ENCODE measurements at regions not wholly inside any gene's neighbourhood (a gene's known extent, or its start where the extent isn't known, plus 50 kb on each side); places are given as distances from the start of the nearest gene placed in this dataset.

DNA sequence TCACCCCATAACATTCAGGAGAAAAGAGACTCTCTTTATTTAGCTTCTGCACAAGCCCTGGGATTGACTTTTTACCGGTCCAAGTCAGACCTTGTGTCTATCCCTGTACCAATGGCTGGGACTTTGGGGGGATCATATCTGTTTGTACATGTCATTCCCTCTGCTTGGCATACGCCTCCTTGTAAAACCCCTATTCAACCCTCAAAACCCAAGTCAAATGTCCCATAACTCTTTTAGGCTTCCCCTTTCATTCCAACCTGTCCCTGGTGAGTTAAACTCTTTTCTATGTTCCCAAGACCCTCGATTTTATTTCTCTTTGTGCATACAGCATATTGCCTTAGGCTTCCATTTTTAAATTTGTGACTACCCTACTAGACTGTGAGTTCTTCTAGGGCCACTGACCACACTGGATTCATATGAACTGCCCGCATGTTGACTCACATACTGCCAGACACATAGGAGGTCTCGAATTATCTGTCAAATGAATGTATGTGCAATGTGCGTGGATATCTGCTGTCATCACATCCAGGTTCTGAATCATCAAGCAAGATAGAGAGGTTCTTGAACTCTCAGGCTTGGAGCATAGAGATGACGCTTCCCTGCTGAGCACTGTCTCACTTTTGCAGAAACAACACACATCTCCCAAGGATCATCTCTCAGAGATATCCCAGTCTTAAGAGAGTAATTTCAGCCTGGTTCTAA lies 548.6 kb upstream of the TBX3 start:
- Histone ChIP-seq H3K9ac (ENCODE audit: low read length in 5 of 5) (no peak overlapping the region), H3K9me3 (ENCODE audit: control insufficient read depth in 5 of 5, low read length in 5 of 5) (no peaks in the 10 kb centered on the region), H3K27ac (ENCODE audit: low read depth, low read length) (no peak overlapping the region), H3K27me3 (ENCODE audit: control insufficient read depth in 5 of 5, insufficient read depth in 4 of 5, low read length in 5 of 5) (no peaks in the 10 kb centered on the region), H3K4me3 (ENCODE audit: low read depth in 1 of 5, low read length in 5 of 5) (no peak overlapping the region), H3K4me1 (ENCODE audit: control insufficient read depth in 5 of 5, insufficient read depth in 5 of 5, low read length in 5 of 5) (no peaks in the 10 kb centered on the region), H3K36me3 (ENCODE audit: control insufficient read depth in 5 of 5, insufficient read depth in 5 of 5, low read length in 5 of 5) (no peaks in the 10 kb centered on the region)

DNA sequence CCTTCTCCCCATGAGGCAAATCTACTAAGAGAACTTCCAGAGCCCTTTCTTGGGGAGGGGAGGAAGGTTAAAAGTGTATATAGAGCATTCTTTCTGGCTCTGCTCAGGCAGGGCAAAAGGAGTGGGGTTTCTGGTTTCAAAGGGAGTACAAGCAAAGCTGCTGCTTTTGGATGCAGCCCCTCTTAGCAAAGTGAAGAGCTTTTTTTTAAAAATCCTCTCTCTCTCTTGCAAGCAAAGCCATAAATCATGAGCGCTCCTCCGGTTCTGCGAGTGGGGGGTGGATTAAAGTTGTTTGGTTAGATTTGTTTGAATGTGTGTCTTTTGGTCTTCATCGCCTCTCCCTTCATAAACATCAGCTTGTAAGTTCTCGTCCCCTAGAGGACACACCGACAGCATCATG lies 546.6 kb upstream of the TBX3 start:
- H3K36me3 ChIP-seq (ENCODE audit: control insufficient read depth in 5 of 5, insufficient read depth in 5 of 5, low read length in 5 of 5), result no peaks in the 10 kb centered on the region
- H3K4me1 ChIP-seq (ENCODE audit: control insufficient read depth in 5 of 5, insufficient read depth in 5 of 5, low read length in 5 of 5), result no peaks in the 10 kb centered on the region
- H3K4me3 ChIP-seq (ENCODE audit: low read depth in 1 of 5, low read length in 5 of 5), result no peak overlapping the region
- no peaks in the 10 kb centered on the region for H3K27me3 ChIP-seq (ENCODE audit: control insufficient read depth in 5 of 5, insufficient read depth in 4 of 5, low read length in 5 of 5)
- H3K9me3 ChIP-seq (ENCODE audit: control insufficient read depth in 5 of 5, low read length in 5 of 5), result no peaks in the 10 kb centered on the region
- no peak overlapping the region for H3K9ac ChIP-seq (ENCODE audit: low read length in 5 of 5)
- H3K27ac ChIP-seq (ENCODE audit: low read depth, low read length), result no peak overlapping the region

DNA sequence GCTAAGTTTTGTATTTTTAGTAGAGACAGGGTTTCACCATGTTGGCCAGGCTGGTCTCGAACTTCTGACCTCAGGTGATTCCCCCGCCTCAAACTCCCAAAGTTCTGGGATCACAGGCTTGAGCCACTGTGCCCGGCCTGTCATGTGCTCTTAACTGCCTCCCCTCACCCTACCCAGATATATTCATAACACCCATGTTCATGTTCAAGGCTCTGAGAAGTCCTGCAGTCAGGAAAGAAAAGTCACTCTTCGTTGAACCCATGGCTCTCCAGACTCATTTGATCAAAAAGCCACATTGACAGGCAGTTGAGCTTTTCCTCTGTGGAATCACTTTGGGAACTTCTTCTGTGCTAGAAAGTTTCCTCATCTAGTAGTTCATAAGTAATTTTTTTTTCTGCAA lies 545.5 kb upstream of the TBX3 start:
- Histone ChIP-seq H3K9ac (ENCODE audit: low read length in 5 of 5) (no peak overlapping the region), H3K4me1 (ENCODE audit: control insufficient read depth in 5 of 5, insufficient read depth in 5 of 5, low read length in 5 of 5) (no peaks in the 10 kb centered on the region), H3K27me3 (ENCODE audit: control insufficient read depth in 5 of 5, insufficient read depth in 4 of 5, low read length in 5 of 5) (no peaks in the 10 kb centered on the region), H3K4me3 (ENCODE audit: low read depth in 1 of 5, low read length in 5 of 5) (no peak overlapping the region), H3K36me3 (ENCODE audit: control insufficient read depth in 5 of 5, insufficient read depth in 5 of 5, low read length in 5 of 5) (no peaks in the 10 kb centered on the region), H3K9me3 (ENCODE audit: control insufficient read depth in 5 of 5, low read length in 5 of 5) (no peaks in the 10 kb centered on the region), H3K27ac (ENCODE audit: low read depth, low read length) (no peak overlapping the region)

DNA sequence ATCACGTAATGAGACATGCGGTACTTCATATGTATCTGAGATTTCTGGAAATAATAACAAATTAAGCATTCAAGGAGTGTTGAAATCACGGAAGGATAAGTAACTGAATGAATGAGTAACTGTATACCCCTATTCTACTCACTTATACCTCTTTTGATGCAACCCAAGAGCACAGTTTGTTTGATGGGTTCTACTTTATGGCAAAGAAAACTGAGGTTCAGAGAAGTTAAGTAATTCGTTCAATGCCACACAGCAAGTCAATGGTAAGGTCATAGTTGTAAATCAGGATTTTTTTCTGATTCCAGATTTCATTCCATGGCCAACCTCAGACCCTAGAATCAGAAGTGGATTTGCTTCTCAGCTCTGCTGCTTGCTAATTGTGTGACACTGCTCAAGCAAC lies 544.5 kb upstream of the TBX3 start:
- Histone ChIP-seq H3K27me3 (ENCODE audit: control insufficient read depth in 5 of 5, insufficient read depth in 4 of 5, low read length in 5 of 5) (no peaks in the 10 kb centered on the region), H3K9me3 (ENCODE audit: control insufficient read depth in 5 of 5, low read length in 5 of 5) (no peaks in the 10 kb centered on the region), H3K27ac (ENCODE audit: low read depth, low read length) (no peak overlapping the region), H3K4me3 (ENCODE audit: low read depth in 1 of 5, low read length in 5 of 5) (no peak overlapping the region), H3K4me1 (ENCODE audit: control insufficient read depth in 5 of 5, insufficient read depth in 5 of 5, low read length in 5 of 5) (peaks cover 0 to 6% (median 5%) of the 10 kb centered on the region in 5 donors), H3K9ac (ENCODE audit: low read length in 5 of 5) (no peak overlapping the region), H3K36me3 (ENCODE audit: control insufficient read depth in 5 of 5, insufficient read depth in 5 of 5, low read length in 5 of 5) (no peaks in the 10 kb centered on the region)

DNA sequence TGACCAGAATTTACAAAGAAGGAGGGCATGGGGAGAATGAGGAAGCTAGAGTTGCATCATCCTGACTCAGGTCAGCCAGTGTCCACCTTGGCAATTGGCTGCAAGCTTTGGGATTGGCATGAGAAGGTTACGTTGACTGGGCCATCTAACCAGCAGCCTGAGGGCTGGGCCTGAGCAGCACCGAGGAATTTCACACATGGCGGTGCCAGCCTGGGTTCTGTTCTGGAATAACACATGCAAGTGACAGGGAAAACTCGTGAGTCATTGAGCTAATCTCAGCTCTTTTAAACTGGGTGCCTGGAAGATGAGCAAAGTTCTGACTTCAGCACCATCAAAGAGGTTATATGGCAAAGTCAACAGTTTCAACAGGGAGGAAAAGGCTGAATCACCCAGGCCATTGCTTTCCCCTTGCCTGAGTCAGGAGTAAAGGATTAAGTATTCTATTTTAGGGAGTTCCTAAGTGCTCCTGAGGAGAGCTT lies 543.2 kb upstream of the TBX3 start:
- Histone ChIP-seq H3K27ac (ENCODE audit: low read depth, low read length) (no peak overlapping the region), H3K9ac (ENCODE audit: low read length in 5 of 5) (no peak overlapping the region), H3K4me1 (ENCODE audit: control insufficient read depth in 5 of 5, insufficient read depth in 5 of 5, low read length in 5 of 5) (peaks cover 0 to 12% (median 10%) of the 10 kb centered on the region in 5 donors), H3K36me3 (ENCODE audit: control insufficient read depth in 5 of 5, insufficient read depth in 5 of 5, low read length in 5 of 5) (no peaks in the 10 kb centered on the region), H3K27me3 (ENCODE audit: control insufficient read depth in 5 of 5, insufficient read depth in 4 of 5, low read length in 5 of 5) (no peaks in the 10 kb centered on the region), H3K9me3 (ENCODE audit: control insufficient read depth in 5 of 5, low read length in 5 of 5) (no peaks in the 10 kb centered on the region), H3K4me3 (ENCODE audit: low read depth in 1 of 5, low read length in 5 of 5) (no peak overlapping the region)

DNA sequence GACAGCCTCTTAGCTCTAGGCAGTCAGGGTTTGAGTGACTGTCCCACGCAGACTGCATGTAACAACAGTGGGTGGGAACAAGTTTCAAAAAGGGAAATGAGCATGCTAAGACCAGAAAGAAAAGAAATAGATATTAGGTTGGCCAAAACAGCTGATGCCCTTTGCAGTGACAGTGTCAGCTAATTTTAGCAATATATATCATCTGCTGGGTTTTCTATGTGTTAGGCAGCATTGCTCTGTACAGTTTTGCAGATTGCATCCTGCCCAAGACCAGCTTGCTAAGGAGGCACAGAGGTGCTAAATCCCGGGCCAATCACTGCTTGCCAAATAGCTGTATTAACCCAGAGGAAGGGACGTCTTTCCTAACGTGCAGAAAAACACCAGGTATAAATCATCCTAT lies 541.9 kb upstream of the TBX3 start:
- H3K4me3 ChIP-seq (ENCODE audit: low read depth in 1 of 5, low read length in 5 of 5), result no peak overlapping the region
- H3K4me1 ChIP-seq (ENCODE audit: control insufficient read depth in 5 of 5, insufficient read depth in 5 of 5, low read length in 5 of 5), result peaks cover 0 to 12% (median 10%) of the 10 kb centered on the region in 5 donors
- H3K27me3 ChIP-seq (ENCODE audit: control insufficient read depth in 5 of 5, insufficient read depth in 4 of 5, low read length in 5 of 5), result no peaks in the 10 kb centered on the region
- H3K9me3 ChIP-seq (ENCODE audit: control insufficient read depth in 5 of 5, low read length in 5 of 5), result no peaks in the 10 kb centered on the region
- no peaks in the 10 kb centered on the region for H3K36me3 ChIP-seq (ENCODE audit: control insufficient read depth in 5 of 5, insufficient read depth in 5 of 5, low read length in 5 of 5)
- H3K27ac ChIP-seq (ENCODE audit: low read depth, low read length), result no peak overlapping the region
- no peak overlapping the region for H3K9ac ChIP-seq (ENCODE audit: low read length in 5 of 5)

DNA sequence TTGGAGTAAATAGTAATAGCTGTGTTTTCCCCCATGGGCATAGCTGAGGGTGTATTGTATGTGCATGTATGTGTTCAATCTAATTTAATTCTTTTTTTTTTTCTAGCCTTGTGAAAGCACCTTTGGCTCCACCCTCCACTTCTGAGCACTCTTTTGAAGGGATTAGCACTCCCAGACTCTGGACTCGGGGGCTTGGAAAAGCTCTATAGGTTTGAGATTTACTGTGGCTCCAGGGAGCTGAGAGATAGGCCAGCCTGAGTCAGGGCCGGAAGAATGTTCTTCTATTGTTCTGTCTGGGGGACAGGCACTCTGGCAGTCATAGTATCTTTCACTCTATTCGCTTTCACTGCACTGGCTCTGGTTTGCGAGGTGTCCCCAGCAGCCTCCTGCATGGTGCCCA lies 540.0 kb upstream of the TBX3 start:
- H3K27ac ChIP-seq (ENCODE audit: low read depth, low read length), result no peak overlapping the region
- H3K9ac ChIP-seq (ENCODE audit: low read length in 5 of 5), result no peak overlapping the region
- H3K4me3 ChIP-seq (ENCODE audit: low read depth in 1 of 5, low read length in 5 of 5), result no peak overlapping the region
- peaks cover 0 to 12% (median 10%) of the 10 kb centered on the region in 5 donors for H3K4me1 ChIP-seq (ENCODE audit: control insufficient read depth in 5 of 5, insufficient read depth in 5 of 5, low read length in 5 of 5)
- H3K27me3 ChIP-seq (ENCODE audit: control insufficient read depth in 5 of 5, insufficient read depth in 4 of 5, low read length in 5 of 5), result no peaks in the 10 kb centered on the region
- H3K36me3 ChIP-seq (ENCODE audit: control insufficient read depth in 5 of 5, insufficient read depth in 5 of 5, low read length in 5 of 5), result no peaks in the 10 kb centered on the region
- H3K9me3 ChIP-seq (ENCODE audit: control insufficient read depth in 5 of 5, low read length in 5 of 5), result no peaks in the 10 kb centered on the region

DNA sequence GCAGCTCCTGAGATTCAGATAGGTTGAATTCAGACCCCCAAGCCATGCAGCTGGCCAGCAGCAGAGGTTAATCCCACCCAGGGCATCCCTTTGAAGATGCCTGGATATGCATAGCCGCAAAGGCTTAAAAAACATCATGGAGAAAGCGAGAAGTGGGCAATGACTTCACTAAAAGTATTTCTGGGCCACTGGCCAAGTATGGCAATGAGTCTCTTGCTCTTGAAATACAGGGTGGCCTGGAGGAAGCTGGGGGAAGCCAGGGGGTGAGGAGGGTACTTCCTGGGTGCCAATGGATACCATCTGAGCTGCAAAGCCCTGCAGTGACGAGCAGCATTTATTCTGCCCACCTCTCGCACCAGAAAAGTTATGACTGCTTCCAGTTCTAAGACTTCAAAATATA lies 539.3 kb upstream of the TBX3 start:
- Histone ChIP-seq H3K36me3 (ENCODE audit: control insufficient read depth in 5 of 5, insufficient read depth in 5 of 5, low read length in 5 of 5) (no peaks in the 10 kb centered on the region), H3K9me3 (ENCODE audit: control insufficient read depth in 5 of 5, low read length in 5 of 5) (no peaks in the 10 kb centered on the region), H3K4me1 (ENCODE audit: control insufficient read depth in 5 of 5, insufficient read depth in 5 of 5, low read length in 5 of 5) (peaks cover 0 to 12% (median 10%) of the 10 kb centered on the region in 5 donors), H3K4me3 (ENCODE audit: low read depth in 1 of 5, low read length in 5 of 5) (no peak overlapping the region), H3K27me3 (ENCODE audit: control insufficient read depth in 5 of 5, insufficient read depth in 4 of 5, low read length in 5 of 5) (no peaks in the 10 kb centered on the region), H3K27ac (ENCODE audit: low read depth, low read length) (no peak overlapping the region), H3K9ac (ENCODE audit: low read length in 5 of 5) (no peak overlapping the region)

DNA sequence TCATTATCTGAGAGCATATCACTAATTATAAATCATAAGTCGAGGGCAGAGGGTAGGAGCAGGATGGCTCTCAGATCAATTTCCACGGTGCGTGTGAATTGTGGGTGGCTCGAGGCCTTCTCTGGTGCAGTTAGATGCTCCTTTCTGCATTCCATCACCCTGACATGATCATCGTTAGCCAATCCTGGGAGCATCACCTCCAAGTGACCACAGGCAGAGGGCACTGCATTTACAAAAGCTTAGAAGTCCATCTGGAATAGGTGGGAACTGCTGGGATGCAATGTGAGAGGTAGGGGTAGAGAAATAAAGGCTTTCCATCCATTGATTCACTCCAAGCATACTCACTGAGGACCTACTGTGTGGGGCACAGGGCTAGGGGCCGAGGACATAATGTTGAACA lies 538.2 kb upstream of the TBX3 start:
- no peaks in the 10 kb centered on the region for H3K9me3 ChIP-seq (ENCODE audit: control insufficient read depth in 5 of 5, low read length in 5 of 5)
- H3K4me1 ChIP-seq (ENCODE audit: control insufficient read depth in 5 of 5, insufficient read depth in 5 of 5, low read length in 5 of 5), result peaks cover 0 to 12% (median 10%) of the 10 kb centered on the region in 5 donors
- no peak overlapping the region for H3K9ac ChIP-seq (ENCODE audit: low read length in 5 of 5)
- no peak overlapping the region for H3K4me3 ChIP-seq (ENCODE audit: low read depth in 1 of 5, low read length in 5 of 5)
- no peak overlapping the region for H3K27ac ChIP-seq (ENCODE audit: low read depth, low read length)
- no peaks in the 10 kb centered on the region for H3K27me3 ChIP-seq (ENCODE audit: control insufficient read depth in 5 of 5, insufficient read depth in 4 of 5, low read length in 5 of 5)
- no peaks in the 10 kb centered on the region for H3K36me3 ChIP-seq (ENCODE audit: control insufficient read depth in 5 of 5, insufficient read depth in 5 of 5, low read length in 5 of 5)

DNA sequence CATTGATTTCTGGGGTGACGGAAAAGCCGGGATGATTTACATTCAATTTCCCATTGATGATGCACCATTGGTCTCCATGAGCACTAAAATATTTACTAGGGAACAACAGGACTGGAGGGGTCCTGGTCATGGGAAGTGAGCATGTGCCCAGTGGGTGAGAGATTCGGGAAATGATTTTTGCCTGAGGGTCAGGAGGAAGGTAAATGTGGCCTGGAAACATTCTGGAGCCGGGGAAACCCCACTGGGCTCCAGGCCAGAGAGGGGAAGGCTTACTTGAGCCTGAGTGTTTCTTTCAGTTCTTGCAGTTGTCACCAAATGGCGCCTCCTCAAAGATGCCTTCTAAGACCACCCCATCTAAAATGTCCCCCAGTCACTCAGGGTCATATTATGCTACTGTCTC lies 532.3 kb upstream of the TBX3 start:
- Histone ChIP-seq H3K36me3 (ENCODE audit: control insufficient read depth in 5 of 5, insufficient read depth in 5 of 5, low read length in 5 of 5) (no peaks in the 10 kb centered on the region), H3K27me3 (ENCODE audit: control insufficient read depth in 5 of 5, insufficient read depth in 4 of 5, low read length in 5 of 5) (no peaks in the 10 kb centered on the region), H3K4me3 (ENCODE audit: low read depth in 1 of 5, low read length in 5 of 5) (no peak overlapping the region), H3K9me3 (ENCODE audit: control insufficient read depth in 5 of 5, low read length in 5 of 5) (peaks cover 0 to 3% (median 0%) of the 10 kb centered on the region in 5 donors), H3K4me1 (ENCODE audit: control insufficient read depth in 5 of 5, insufficient read depth in 5 of 5, low read length in 5 of 5) (peaks cover 3 to 16% (median 12%) of the 10 kb centered on the region in 5 donors), H3K9ac (ENCODE audit: low read length in 5 of 5) (no peak overlapping the region), H3K27ac (ENCODE audit: low read depth, low read length) (no peak overlapping the region)
